GM15510 (cell line): ENCODE measurements at regions not wholly inside any gene's neighbourhood (a gene's known extent, or its start where the extent isn't known, plus 50 kb on each side); places are given as distances from the start of the nearest gene placed in this dataset.

Experiments
- POLR2A ChIP-seq: IDR thresholded peaks from 3 replicates; pipeline ENCODE4 v1.6.1; 2011; ENCODE audit warnings: borderline replicate concordance; ENCODE audit not compliant: insufficient read length; ENCODE audit errors: extremely low read depth

- TF ChIP-seq POLR2A = peak; percentile 46
These were observed 113.7 kb downstream of the NCOR2 start for GRCh38 chr12:124453419-124454351.

GRCh38 chr12:124452576-124453331 is 114.7 kb downstream of the NCOR2 start:
- TF ChIP-seq POLR2A = no peak

- no peak for TF ChIP-seq POLR2A
These were observed 115.7 kb downstream of the NCOR2 start for GRCh38 chr12:124451637-124452243.

GRCh38 chr12:124451016-124451415 is 116.4 kb downstream of the NCOR2 start:
- no peak for TF ChIP-seq POLR2A

- no peak for TF ChIP-seq POLR2A
These were observed 117.0 kb downstream of the NCOR2 start for GRCh38 chr12:124450376-124450750.

GRCh38 chr12:124449623-124450375 is 117.6 kb downstream of the NCOR2 start:
- no peak for TF ChIP-seq POLR2A

- TF ChIP-seq POLR2A = no peak
These were observed 118.3 kb downstream of the NCOR2 start for GRCh38 chr12:124448955-124449622.

GRCh38 chr12:124448241-124448954 is 119.0 kb downstream of the NCOR2 start:
- no peak for TF ChIP-seq POLR2A

GRCh38 chr12:124446364-124446763 is 121.0 kb downstream of the NCOR2 start:
- no peak for TF ChIP-seq POLR2A

GRCh38 chr12:124445826-124446225 is 121.6 kb downstream of the NCOR2 start:
- TF ChIP-seq POLR2A = no peak

- TF ChIP-seq POLR2A = no peak
These were observed 122.2 kb downstream of the NCOR2 start for GRCh38 chr12:124445121-124445718.

GRCh38 chr12:124443931-124444712 is 123.3 kb downstream of the NCOR2 start:
- TF ChIP-seq POLR2A = no peak
